GM12878 (cell line): ENCODE measurements at regions not wholly inside any gene's neighbourhood (a gene's known extent, or its start where the extent isn't known, plus 50 kb on each side); places are given as distances from the start of the nearest gene placed in this dataset.

Experiments used
- ATAC-seq: fragments of 200-7000 bp; cut with Tn5 transposase; 3 replicates; pipeline ENCODE4 v1.9.1; 2020; ENCODE audit warnings: mild to moderate bottlenecking, moderate library complexity
- BruUV-seq: library from RNA; stranded (reverse); fragments of 400-500 nt; replicated peaks from 2 replicates; lab custom pipeline; 2021; lab: Mats Ljungman, UMichigan
- CTCF ChIA-PET: fragments of 300-600 bp; sonication (Branson Sonifier 250); formaldehyde crosslinking; extraction: SDS; loops from one replicate; lab custom pipeline; 2021; ENCODE audit warnings: inconsistent platforms; lab: Yijun Ruan, JAX
- POLR2A ChIA-PET: fragments of 350-600 bp; formaldehyde crosslinking; extraction: SDS; loops from one replicate; lab custom pipeline; 2021; ENCODE audit warnings: inconsistent platforms; lab: Charles Lee
- RAD21 ChIA-PET: fragments of 300-600 bp; sonication (Branson Sonifier 250); formaldehyde crosslinking; loops from one replicate; lab custom pipeline; 2023; ENCODE audit warnings: antibody characterized with exemption; ENCODE audit not compliant: unreplicated experiment; lab: Charles Lee
- SMC1A ChIA-PET: fragments of 300-600 bp; sonication (Branson Sonifier 250); formaldehyde crosslinking; loops from one replicate; lab custom pipeline; 2023; ENCODE audit not compliant: unreplicated experiment, uncharacterized antibody; lab: Charles Lee
- DNase-seq: peaks from one replicate; pipeline ENCODE4 v3.0.0-alpha.2; 2011; ENCODE audit warnings: low read depth, low spot score
- FAIRE-seq: peaks from 3 replicates; lab custom pipeline; 2011; peaks lifted over from hg19 to GRCh38; lab: Jason Lieb, UNC
- H2AFZ ChIP-seq: 2 replicates; pipeline ENCODE4 v1.6.0; 2011; ENCODE audit warnings: low read depth, low read length, control low read depth; ENCODE audit not compliant: control insufficient read depth
- H3K27ac ChIP-seq: 2 replicates; pipeline ENCODE4 v1.5.1; 2011; ENCODE audit warnings: control low read depth; ENCODE audit not compliant: control insufficient read depth, insufficient read depth
- H3K27me3 ChIP-seq, 2 experiments: replicated peaks in 1 of 2; 2 replicates each; pipeline versions ENCODE4 v1.6.0 to v1.6.1; 2011; ENCODE audit warnings: low read length in 1 of 2; ENCODE audit not compliant: control insufficient read depth in 2 of 2, insufficient read depth in 2 of 2
- H3K36me3 ChIP-seq, 2 experiments: 2 replicates each; pipeline ENCODE4 v1.5.1; 2011; ENCODE audit warnings: low read length in 1 of 2; ENCODE audit not compliant: control insufficient read depth in 2 of 2, insufficient read depth in 2 of 2
- H3K4me1 ChIP-seq: 2 replicates; pipeline ENCODE4 v1.6.1; 2011; ENCODE audit warnings: mild to moderate bottlenecking, low read length, moderate library complexity, mixed read lengths; ENCODE audit not compliant: control insufficient read depth, insufficient read depth
- H3K4me2 ChIP-seq: 2 replicates; pipeline ENCODE4 v1.6.0; 2011; ENCODE audit warnings: control low read depth; ENCODE audit not compliant: control insufficient read depth, insufficient read depth
- H3K4me3 ChIP-seq: fragments of 200-600 bp; sonication (generic); 2 replicates; pipeline ENCODE4 v1.5.1; 2016
- H3K79me2 ChIP-seq: 2 replicates; pipeline ENCODE4 v1.6.0; 2011; ENCODE audit warnings: low read length; ENCODE audit not compliant: control insufficient read depth, insufficient read depth
- H3K9ac ChIP-seq: 2 replicates; pipeline ENCODE4 v1.8.0; 2011; ENCODE audit warnings: low read length, control low read depth, mixed read lengths; ENCODE audit not compliant: control insufficient read depth, insufficient read depth
- H3K9me3 ChIP-seq: replicated peaks from 3 replicates; pipeline ENCODE4 v1.5.1; 2011; ENCODE audit warnings: mild to moderate bottlenecking, low read length; ENCODE audit not compliant: control insufficient read depth, insufficient read depth
- H4K20me1 ChIP-seq: 2 replicates; pipeline ENCODE4 v1.6.0; 2011; ENCODE audit not compliant: control insufficient read depth, insufficient read depth
- SUZ12 ChIP-seq: fragments of 200-600 bp; sonication (generic); IDR thresholded peaks from one replicate; pipeline ENCODE4 v1.6.1; 2018; ENCODE audit warnings: antibody characterized with exemption, mild to moderate bottlenecking; ENCODE audit not compliant: unreplicated experiment
- ZBTB11 ChIP-seq: fragments of 450-650 bp; formaldehyde crosslinking; IDR thresholded peaks from 2 replicates; pipeline ENCODE4 v1.5.0; 2022; ENCODE audit warnings: mild to moderate bottlenecking, missing genetic modification characterization
- ZNF687 ChIP-seq: fragments of 450-650 bp; IDR thresholded peaks from 2 replicates; pipeline ENCODE4 v1.6.1; 2017; ENCODE audit warnings: mild to moderate bottlenecking, moderate library complexity
- WGBS: methylation state at CpG from one replicate; pipeline ENCODE4 v1.1.6; 2016; ENCODE audit warnings: low lambda C conversion rate; ENCODE audit not compliant: insufficient replicate concordance, insufficient coverage; ENCODE audit errors: missing lambda C conversion rate; 5-methylcytosine and 5-hydroxymethylcytosine counted together
- in situ Hi-C: fragments of 300-500 bp; cut with MboI; formaldehyde crosslinking; loops from 9 replicates; pipeline ENCODE4 v1.14.3; 2018; ENCODE audit warnings: mixed read lengths
- intact Hi-C: fragments of 100-400 bp; cut with micrococcal nuclease; formaldehyde crosslinking; loops from one replicate; pipeline ENCODE4 v1.14.2; 2022; ENCODE audit not compliant: unreplicated experiment

- TF ChIP-seq SUZ12 = no peak
Measured at GRCh38 chr9:134536101-134536900, 105.3 kb upstream of the COL5A1 start (continued).

- WGBS = 46% methylated on average over 14 of the region's 14 CpGs
Measured at GRCh38 chr9:134536931-134537330, 104.7 kb upstream of the COL5A1 start.

More at GRCh38 chr9:134536931-134537330, 104.7 kb upstream of the COL5A1 start:
- peaks cover 0 to 1% of the 10 kb centered on the region in 2 experiments; a peak in 2 of 4 replicates for H3K27me3 ChIP-seq
- in situ Hi-C loops = no loop called here
- no peaks in the 10 kb centered on the region for H3K36me3 ChIP-seq
- no peaks in the 10 kb centered on the region for H4K20me1 ChIP-seq
- H3K27ac ChIP-seq = no peak overlapping the region
- no peak for TF ChIP-seq ZBTB11
- no peak for TF ChIP-seq ZNF687
- TF ChIP-seq, all 136 proteins: peak for 0
- Histone ChIP-seq H3K4me2 (no peak overlapping the region), H2AFZ (no peak overlapping the region), H3K4me3 (no peak overlapping the region), H3K79me2 (no peaks in the 10 kb centered on the region), H3K9ac (no peak overlapping the region), H3K4me1 (no peaks in the 10 kb centered on the region), H3K9me3 (no peaks in the 10 kb centered on the region)
- DNase-seq = no peak
- no peak for FAIRE-seq
- BruUV-seq = no TSS peak
- ChIA-PET POLR2A (no interaction called here), CTCF (no interaction called here), SMC1A (no interaction called here), RAD21 (no interaction called here)
- intact Hi-C loops = no loop called here
- no peak for ATAC-seq
